NCI-H2107 treated with DMSO at 0.1 percent for 48 hours (cell line): ENCODE measurements at regions not wholly inside any gene's neighbourhood (a gene's known extent, or its start where the extent isn't known, plus 50 kb on each side); places are given as distances from the start of the nearest gene placed in this dataset.

Experiments used
- DNase-seq: peaks from one replicate; lab custom pipeline; 2025; ENCODE audit not compliant: unreplicated experiment; lab: John Stamatoyannopoulos, UW

GRCh38 chr10:33566426-33566825, 232.0 kb upstream of the NRP1 start:
- no peak for DNase-seq

GRCh38 chr10:33566001-33566400, 231.5 kb upstream of the NRP1 start:
- DNase-seq = no peak

DNA sequence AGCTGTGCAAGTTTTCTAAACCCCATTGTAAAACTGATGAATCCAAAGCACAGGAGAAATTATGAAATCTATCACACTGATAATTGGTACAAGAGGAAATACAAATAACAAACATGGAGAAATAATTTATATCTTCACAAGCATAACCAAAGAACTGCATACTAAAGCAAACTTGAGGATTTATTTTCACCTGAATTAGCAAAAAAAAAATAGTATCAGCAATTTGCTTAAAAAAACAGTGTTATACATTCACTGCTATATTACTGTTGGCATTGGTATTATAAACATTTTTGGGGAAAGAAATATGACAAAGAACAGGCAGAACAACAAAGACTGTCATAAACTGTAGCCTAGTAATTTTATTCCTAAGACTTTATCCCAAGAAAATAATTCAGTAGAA, 230.8 kb upstream of the NRP1 start:
- DNase-seq = no peak

GRCh38 chr10:33559105-33559504, 224.6 kb upstream of the NRP1 start:
- DNase-seq = no peak

- DNase-seq = no peak
Observed at GRCh38 chr10:33557313-33557712, 222.8 kb upstream of the NRP1 start.

DNA sequence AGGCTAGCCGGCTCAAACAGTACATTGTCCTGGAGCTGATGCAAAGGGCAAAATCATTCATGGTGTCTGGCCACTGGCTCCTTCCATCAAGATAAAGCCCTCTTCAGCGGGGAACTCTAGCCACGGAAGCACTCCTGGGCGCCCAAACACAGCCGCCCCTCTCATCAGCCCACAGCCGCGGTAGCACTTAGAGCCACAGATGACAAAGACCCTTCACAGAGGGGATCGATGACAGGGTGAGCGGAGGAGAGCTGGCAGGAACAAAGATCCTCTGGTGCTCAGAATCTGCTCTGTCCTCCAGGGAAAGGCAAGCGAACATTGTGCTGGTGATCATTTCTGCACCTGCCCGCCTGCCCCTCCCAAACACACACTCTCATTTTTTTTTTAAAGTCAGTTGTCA, 222.2 kb upstream of the NRP1 start:
- peak; percentile 7 for DNase-seq

DNA sequence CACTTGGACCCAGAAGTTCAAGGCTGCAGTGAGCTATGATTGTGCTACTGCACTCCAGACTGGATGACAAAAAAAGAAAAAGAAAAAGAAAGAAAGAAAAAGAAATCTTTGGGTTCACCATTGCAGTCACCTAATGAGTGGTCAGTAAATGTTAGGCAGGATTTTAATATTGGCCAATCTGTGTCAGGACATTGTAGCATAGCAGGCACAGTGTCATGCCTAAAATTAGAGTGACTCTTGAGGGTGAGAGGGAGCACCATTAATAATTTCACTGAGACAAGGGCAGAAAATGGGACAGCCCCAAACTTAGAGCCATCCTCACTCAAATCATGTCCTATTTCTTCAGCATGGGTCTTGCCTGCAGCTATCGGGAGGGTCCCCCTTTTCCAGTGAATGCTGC, 221.6 kb upstream of the NRP1 start:
- no peak for DNase-seq

DNA sequence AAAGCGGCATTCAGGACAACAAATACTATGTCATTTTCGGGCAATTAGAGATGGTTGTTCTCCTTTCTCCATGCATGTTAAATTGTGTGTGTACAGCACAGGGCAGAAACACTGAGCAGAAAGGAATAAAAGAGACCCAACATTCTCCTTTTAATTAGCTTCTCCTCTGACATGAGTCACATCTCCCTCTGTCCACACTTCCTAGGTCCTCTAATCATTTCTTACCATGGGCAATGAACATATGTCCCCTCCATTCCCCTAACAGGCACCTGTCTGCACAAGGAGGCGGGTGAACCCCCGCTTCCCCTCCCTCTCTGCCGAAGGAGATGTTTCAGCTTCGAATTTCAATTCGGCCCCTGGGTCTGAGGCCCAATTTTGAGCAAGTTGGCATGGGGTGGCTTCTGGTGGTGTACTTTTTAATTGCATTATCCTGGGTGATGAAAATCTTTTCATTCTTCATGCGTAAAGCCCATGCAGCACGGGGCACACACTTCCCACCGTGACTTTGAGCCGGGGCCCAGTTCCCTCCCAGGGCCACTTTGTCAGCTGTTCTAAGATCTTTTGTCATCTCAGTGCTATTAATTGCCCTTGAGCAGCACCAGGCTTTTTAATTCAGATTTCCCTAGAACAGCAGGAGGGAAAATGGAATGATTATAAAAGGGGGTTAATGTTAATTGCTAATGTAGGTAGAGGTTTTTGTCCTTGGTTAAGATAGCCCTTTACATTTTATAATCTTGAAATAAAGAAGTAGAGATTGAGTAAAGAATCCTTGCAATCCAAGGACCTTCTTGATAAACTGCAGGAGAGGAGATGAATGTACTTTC, 219.5 kb upstream of the NRP1 start:
- no peak for DNase-seq

GRCh38 chr10:33552290-33552689, 217.8 kb upstream of the NRP1 start:
- no peak for DNase-seq

GRCh38 chr10:33550811-33551210, 216.3 kb upstream of the NRP1 start:
- DNase-seq = no peak

- no peak for DNase-seq
Observed at GRCh38 chr10:33547976-33548375, 213.5 kb upstream of the NRP1 start.

DNA sequence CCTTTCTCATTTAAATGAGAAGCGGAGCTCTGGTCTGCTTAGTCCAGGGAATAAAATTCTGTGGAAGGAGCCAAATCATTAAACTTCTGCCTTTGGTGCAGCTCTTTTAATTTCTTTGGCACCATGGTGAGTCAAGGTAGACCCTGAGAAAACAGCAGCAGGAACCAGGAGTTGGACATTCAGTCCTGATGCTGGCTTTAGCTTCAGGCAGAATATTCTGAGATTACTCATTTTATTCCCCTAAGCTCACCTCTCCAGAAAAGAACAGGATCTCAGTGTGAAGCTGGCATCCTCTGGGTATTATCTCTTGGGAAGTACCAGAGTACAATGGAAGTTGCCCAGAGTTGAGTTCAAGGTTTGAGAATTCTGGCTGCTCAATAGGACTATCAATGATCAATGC, 211.6 kb upstream of the NRP1 start:
- no peak for DNase-seq

GRCh38 chr10:33542752-33543505, 208.5 kb upstream of the NRP1 start:
- DNase-seq = no peak

- DNase-seq = no peak
Observed at GRCh38 chr10:33539116-33539515, 204.6 kb upstream of the NRP1 start.

DNA sequence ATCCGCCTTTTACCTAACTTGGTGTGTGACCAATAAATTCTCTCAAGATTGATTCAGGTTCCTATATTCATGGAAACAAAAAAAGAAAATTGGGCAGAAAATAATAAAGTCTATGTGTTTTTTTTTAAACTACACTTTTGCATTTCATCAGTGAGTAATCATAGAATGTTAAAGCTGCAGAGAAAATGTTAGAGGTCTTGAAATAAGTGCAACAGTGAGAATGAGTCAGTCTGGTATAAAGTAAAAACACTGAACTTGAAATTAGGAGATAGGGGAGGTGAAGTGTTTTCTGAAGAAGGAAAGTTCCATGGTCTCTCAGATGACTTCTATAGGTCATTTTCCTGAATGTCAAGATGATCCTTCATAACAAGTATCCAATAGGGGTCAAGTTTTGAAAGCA, 202.6 kb upstream of the NRP1 start:
- no peak for DNase-seq

DNA sequence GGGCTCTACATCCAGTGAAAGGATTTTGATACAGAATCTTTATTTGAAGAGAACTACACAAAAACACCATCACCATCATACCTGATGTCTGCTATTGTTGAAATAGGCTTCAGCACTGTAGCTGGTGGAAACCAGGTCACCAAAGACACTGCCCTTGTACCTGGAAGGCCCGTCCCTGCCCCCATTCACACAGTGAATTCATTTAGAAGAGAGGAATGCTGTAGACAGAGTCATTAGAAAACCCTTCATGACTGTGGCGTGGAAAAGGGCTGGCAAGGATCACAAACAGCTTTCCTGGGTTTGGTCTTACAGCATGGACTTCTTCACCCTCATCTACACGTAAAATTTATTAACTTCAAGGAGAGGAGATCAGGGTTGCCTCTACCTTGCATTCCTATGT, 202.0 kb upstream of the NRP1 start:
- DNase-seq = no peak

DNA sequence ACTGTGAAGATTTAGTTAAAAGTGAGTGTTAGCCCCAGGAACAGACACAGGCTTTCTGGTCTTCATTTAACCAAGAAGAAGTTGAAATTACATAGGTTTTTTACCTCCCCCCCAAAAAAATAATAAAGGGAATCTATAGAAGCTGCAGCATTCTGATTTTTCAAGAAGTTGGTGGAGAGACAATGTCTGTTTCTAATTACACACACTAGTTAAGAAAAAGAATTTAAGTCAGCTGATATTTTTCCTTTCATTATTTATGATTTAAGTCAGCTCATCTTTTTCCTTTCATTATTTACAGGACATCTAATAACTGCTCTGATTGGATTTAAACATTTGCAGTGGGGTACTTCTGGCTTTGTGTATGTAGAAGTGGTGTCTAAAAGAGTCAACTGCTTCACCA, 201.4 kb upstream of the NRP1 start:
- DNase-seq = no peak

- no peak for DNase-seq
Observed at GRCh38 chr10:33534416-33534815, 199.9 kb upstream of the NRP1 start.

DNA sequence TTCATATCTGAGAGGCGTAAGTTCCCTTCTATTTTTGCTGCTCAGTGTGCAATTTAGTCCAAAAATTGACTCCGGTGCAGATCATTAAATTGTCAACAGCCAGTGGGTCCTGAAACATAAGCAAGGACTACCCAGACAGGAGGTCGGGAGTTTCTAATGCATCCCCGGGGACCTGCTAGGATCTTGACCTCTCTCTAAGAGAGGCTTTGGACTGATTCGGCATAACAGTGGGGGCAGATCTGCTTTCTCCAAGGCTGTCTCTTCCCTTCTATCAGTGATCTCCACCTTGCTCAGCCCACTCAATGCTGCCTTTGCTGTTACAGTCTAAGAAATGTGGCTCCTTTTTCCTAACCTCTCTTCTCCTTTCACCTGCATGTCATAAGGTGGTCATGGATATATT, 199.1 kb upstream of the NRP1 start:
- DNase-seq = no peak

DNA sequence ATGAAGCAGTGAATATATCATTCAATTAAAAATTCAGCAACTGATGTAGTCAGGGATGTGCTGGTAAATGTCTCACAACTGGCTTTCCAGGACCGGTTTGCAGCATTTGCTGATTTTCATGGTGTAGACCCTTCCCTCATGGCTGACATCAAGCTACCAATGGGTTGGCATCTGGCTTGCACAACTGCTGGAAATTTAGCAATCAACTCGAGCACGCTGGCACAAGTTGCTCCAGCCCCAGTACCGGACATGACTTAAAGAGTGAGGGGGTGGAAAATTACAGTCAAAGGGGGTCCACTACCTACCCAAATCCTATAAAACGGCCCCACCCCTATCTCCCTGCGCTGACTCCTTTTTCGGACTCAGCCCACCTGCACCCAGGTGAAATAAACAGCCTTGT, 198.4 kb upstream of the NRP1 start:
- no peak for DNase-seq

- DNase-seq = no peak
Observed at GRCh38 chr10:33529234-33529633, 194.8 kb upstream of the NRP1 start.

DNA sequence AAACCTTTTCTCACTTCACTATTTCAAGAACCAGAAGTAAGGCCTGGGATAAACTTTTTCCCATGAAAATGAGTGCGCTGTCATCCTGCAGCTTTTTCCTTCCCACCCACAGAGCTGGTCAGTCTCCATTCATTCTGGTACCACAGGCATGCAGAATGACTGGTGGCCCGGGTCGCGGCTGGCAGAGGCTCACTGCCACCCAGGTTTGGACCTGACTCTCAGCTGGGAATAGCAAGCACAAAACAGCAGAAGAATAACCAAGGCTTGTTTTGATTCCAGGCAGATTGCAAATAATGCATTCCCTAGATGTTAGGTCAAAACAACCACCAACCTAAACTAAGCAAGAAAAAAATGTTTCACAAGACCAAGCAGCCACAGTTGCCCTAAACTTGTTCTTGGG, 190.5 kb upstream of the NRP1 start:
- DNase-seq = no peak

- no peak for DNase-seq
Observed at GRCh38 chr10:33524041-33524440, 189.6 kb upstream of the NRP1 start.
